ENCODE measurements at regions not wholly inside any gene's neighbourhood (a gene's known extent, or its start where the extent isn't known, plus 50 kb on each side); places are given as distances from the start of the nearest gene placed in this dataset.
A peak's percentile ranks its signal among the peaks of the same experiment; 100 is the strongest.

- no peak for DNase-seq
Observed at GRCh38 chrX:9148615-9149399, 114.9 kb upstream of the FAM9B start.

- no peak for DNase-seq
Observed at GRCh38 chrX:9149501-9150245, 115.7 kb upstream of the FAM9B start.

- DNase-seq = no peak
Observed at GRCh38 chrX:9151772-9152307, 117.9 kb upstream of the FAM9B start.

GRCh38 chrX:9153300-9153699, 119.4 kb upstream of the FAM9B start:
- no peak for DNase-seq

- no peak for DNase-seq
Observed at GRCh38 chrX:9158611-9159010, 124.7 kb upstream of the FAM9B start.

GRCh38 chrX:9160698-9161329, 126.9 kb upstream of the FAM9B start:
- DNase-seq = no peak

- DNase-seq = no peak
Observed at GRCh38 chrX:9162698-9163097, 128.8 kb upstream of the FAM9B start.

GRCh38 chrX:9163214-9163709, 129.3 kb upstream of the FAM9B start:
- peak; percentile 47 for DNase-seq

- DNase-seq = no peak
Observed at GRCh38 chrX:9164086-9164485, 130.2 kb upstream of the FAM9B start.

- DNase-seq = no peak
Observed at GRCh38 chrX:9164533-9165426, 130.9 kb upstream of the FAM9B start.

GRCh38 chrX:9166584-9166944, 132.6 kb upstream of the FAM9B start:
- no peak for DNase-seq

- no peak for DNase-seq
Observed at GRCh38 chrX:9171841-9172463, 138.0 kb upstream of the FAM9B start.

- no peak for DNase-seq
Observed at GRCh38 chrX:9172464-9172850, 138.5 kb upstream of the FAM9B start.

- DNase-seq = no peak
Observed at GRCh38 chrX:9180623-9181022, 146.7 kb upstream of the FAM9B start.

GRCh38 chrX:9182041-9182440, 148.1 kb upstream of the FAM9B start:
- no peak for DNase-seq

- DNase-seq = no peak
Observed at GRCh38 chrX:9183481-9183880, 149.6 kb upstream of the FAM9B start.

GRCh38 chrX:9184211-9184610, 150.3 kb upstream of the FAM9B start:
- DNase-seq = no peak

GRCh38 chrX:9188117-9188516, 154.2 kb upstream of the FAM9B start:
- DNase-seq = peak; percentile 61

- peak; percentile 14 for DNase-seq
Observed at GRCh38 chrX:9189286-9189685, 155.4 kb upstream of the FAM9B start.

GRCh38 chrX:9191392-9191791, 157.5 kb upstream of the FAM9B start:
- no peak for DNase-seq

GRCh38 chrX:9195199-9195880, 161.4 kb upstream of the FAM9B start:
- DNase-seq = no peak

All from NCI-H1092 treated with DMSO at 0.1 percent for 48 hours (cell line).